ENCODE measurements at regions not wholly inside any gene's neighbourhood (a gene's known extent, or its start where the extent isn't known, plus 50 kb on each side); places are given as distances from the start of the nearest gene placed in this dataset.

GRCh38 chr7:155138204-155138603, 68.1 kb downstream of the HTR5A start:
- no peak for DNase-seq (ENCODE audit: low read depth)

- no peak for DNase-seq (ENCODE audit: low read depth)
These were observed 71.4 kb downstream of the HTR5A start for GRCh38 chr7:155141562-155141961.

GRCh38 chr7:155143381-155143780, 73.3 kb downstream of the HTR5A start:
- no peak for DNase-seq (ENCODE audit: low read depth)

GRCh38 chr7:155144371-155144770, 74.2 kb downstream of the HTR5A start:
- no peak for DNase-seq (ENCODE audit: low read depth)

GRCh38 chr7:155145477-155146255, 75.5 kb downstream of the HTR5A start:
- DNase-seq (ENCODE audit: low read depth): no peak

GRCh38 chr7:155147172-155147571, 77.0 kb downstream of the HTR5A start:
- DNase-seq (ENCODE audit: low read depth): no peak

- DNase-seq (ENCODE audit: low read depth): no peak
These were observed 77.5 kb downstream of the HTR5A start for GRCh38 chr7:155147624-155148023.

- no peak for DNase-seq (ENCODE audit: low read depth)
These were observed 83.6 kb downstream of the HTR5A start for GRCh38 chr7:155153676-155154075.

- DNase-seq (ENCODE audit: low read depth): no peak
These were observed 84.5 kb downstream of the HTR5A start for GRCh38 chr7:155154586-155154985.

GRCh38 chr7:155161690-155162089, 91.6 kb downstream of the HTR5A start:
- no peak for DNase-seq (ENCODE audit: low read depth)

GRCh38 chr7:155162422-155162821, 92.3 kb downstream of the HTR5A start:
- DNase-seq (ENCODE audit: low read depth): no peak

GRCh38 chr7:155163696-155164095, 93.6 kb downstream of the HTR5A start:
- no peak for DNase-seq (ENCODE audit: low read depth)

- DNase-seq (ENCODE audit: low read depth): no peak
These were observed 94.2 kb downstream of the HTR5A start for GRCh38 chr7:155164316-155164715.

- no peak for DNase-seq (ENCODE audit: low read depth)
These were observed 96.0 kb downstream of the HTR5A start for GRCh38 chr7:155166108-155166507.

- peak; percentile 96 for DNase-seq (ENCODE audit: low read depth)
These were observed 96.7 kb downstream of the HTR5A start for GRCh38 chr7:155166673-155167370.

- no peak for DNase-seq (ENCODE audit: low read depth)
These were observed 97.7 kb downstream of the HTR5A start for GRCh38 chr7:155167706-155168365.

GRCh38 chr7:155168597-155169480, 98.7 kb downstream of the HTR5A start:
- no peak for DNase-seq (ENCODE audit: low read depth)

- no peak for DNase-seq (ENCODE audit: low read depth)
These were observed 99.5 kb downstream of the HTR5A start for GRCh38 chr7:155169498-155170065.

GRCh38 chr7:155170331-155170730, 100.2 kb downstream of the HTR5A start:
- no peak for DNase-seq (ENCODE audit: low read depth)

- no peak for DNase-seq (ENCODE audit: low read depth)
These were observed 102.0 kb downstream of the HTR5A start for GRCh38 chr7:155172141-155172540.

GRCh38 chr7:155173905-155174304, 103.8 kb downstream of the HTR5A start:
- no peak for DNase-seq (ENCODE audit: low read depth)

Data from HT1080 (cell line).